ENCODE measurements at regions not wholly inside any gene's neighbourhood (a gene's known extent, or its start where the extent isn't known, plus 50 kb on each side); places are given as distances from the start of the nearest gene placed in this dataset.

DNA sequence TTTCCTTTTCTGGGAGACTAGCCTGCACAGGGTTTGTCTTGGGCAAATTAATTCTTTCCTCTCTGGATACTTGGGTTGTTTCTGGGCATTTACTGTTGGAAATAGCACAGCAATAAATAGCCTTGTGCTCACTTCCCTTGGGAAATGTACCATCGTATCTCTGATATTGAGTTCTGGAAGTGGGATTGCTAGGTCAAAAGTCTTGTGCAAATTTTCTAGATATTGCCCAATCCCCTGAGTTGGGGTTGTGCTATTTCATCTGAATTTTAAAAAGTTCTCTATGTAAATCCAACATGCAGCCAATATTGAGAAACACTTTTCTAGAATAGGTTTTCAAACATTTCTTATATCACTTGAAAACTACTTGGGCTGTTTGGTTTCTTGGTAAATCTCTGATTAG lies 64.0 kb upstream of the ELOVL5 start:
- Histone ChIP-seq H3K9me2 (replicated peaks; ENCODE audit: insufficient read depth, low read length) (no peaks in the 10 kb centered on the region), H3K4me2 (ENCODE audit: low read depth, low read length) (no peak overlapping the region), H3K4me1 (ENCODE audit: low read length) (peaks cover 4% of the 10 kb centered on the region), H3K9me3 (replicated peaks; ENCODE audit: insufficient read depth, low read length) (no peaks in the 10 kb centered on the region), H4K20me1 (ENCODE audit: insufficient read depth, low read length) (no peaks in the 10 kb centered on the region), H3K9ac (ENCODE audit: low read length) (no peak overlapping the region), H3K79me2 (ENCODE audit: low read length) (no peaks in the 10 kb centered on the region), H3K27me3 (replicated peaks; ENCODE audit: insufficient read depth, low read length) (no peaks in the 10 kb centered on the region), H3K4me3 (ENCODE audit: low read length) (no peak overlapping the region), H3K27ac (ENCODE audit: low read length) (no peak overlapping the region), H3K36me3 (replicated peaks; ENCODE audit: insufficient read depth, low read length) (no peaks in the 10 kb centered on the region), H3F3A (ENCODE audit: insufficient read depth, low read length) (no peaks in the 10 kb centered on the region), H2AFZ (ENCODE audit: low read length) (no peak overlapping the region)
- no peak for TF ChIP-seq EZH2phosphoT487 (IDR thresholded peaks at IDR 0.05; ENCODE audit: low read length)
- TF ChIP-seq EZH2 (optimal IDR thresholded peaks at IDR 0.05; ENCODE audit: low read depth, low read length) = no peak
- TF ChIP-seq, protein P1, sequence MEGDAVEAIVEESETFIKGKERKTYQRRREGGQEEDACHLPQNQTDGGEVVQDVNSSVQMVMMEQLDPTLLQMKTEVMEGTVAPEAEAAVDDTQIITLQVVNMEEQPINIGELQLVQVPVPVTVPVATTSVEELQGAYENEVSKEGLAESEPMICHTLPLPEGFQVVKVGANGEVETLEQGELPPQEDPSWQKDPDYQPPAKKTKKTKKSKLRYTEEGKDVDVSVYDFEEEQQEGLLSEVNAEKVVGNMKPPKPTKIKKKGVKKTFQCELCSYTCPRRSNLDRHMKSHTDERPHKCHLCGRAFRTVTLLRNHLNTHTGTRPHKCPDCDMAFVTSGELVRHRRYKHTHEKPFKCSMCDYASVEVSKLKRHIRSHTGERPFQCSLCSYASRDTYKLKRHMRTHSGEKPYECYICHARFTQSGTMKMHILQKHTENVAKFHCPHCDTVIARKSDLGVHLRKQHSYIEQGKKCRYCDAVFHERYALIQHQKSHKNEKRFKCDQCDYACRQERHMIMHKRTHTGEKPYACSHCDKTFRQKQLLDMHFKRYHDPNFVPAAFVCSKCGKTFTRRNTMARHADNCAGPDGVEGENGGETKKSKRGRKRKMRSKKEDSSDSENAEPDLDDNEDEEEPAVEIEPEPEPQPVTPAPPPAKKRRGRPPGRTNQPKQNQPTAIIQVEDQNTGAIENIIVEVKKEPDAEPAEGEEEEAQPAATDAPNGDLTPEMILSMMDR (IDR thresholded peaks at IDR 0.05; ENCODE audit: low read length) = no peak
- DNase-seq = no peak

DNA sequence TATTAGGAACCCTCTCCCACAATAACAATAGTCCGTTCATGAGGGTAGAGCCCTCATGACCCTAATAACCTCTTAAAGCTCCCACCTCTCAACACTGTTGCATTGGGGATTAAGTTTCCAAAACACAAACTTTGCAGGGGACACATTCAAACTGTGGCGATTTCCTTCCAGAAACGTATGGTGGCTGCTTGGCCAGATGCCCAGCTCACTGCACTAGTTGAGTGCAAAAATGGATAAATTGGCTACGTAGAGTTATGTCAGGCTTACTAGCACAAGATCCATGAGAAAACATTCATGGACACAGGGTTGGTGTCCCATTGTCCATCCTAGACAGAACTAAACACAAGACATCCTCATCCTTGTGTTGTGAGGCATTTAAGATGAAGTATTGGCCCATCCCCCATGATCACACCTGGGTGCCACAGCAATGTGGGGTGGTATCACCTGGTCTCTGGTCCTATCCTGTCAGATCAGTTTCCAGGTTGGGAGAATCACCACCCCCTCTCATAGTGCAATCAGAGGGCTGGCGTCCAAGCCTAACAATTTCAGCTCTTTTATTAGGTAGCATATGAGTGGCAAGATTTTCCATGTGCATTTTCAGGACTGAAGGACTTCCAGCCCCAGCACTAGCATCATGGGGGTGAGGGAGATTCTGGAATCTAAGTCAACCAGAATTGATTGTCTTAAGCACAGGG lies 63.4 kb upstream of the ELOVL5 start:
- DNase-seq = no peak
- Histone ChIP-seq H3K4me2 (ENCODE audit: low read depth, low read length) (no peak overlapping the region), H3K36me3 (replicated peaks; ENCODE audit: insufficient read depth, low read length) (no peaks in the 10 kb centered on the region), H3K9me3 (replicated peaks; ENCODE audit: insufficient read depth, low read length) (no peaks in the 10 kb centered on the region), H3K27me3 (replicated peaks; ENCODE audit: insufficient read depth, low read length) (no peaks in the 10 kb centered on the region), H2AFZ (ENCODE audit: low read length) (no peak overlapping the region), H3K4me3 (ENCODE audit: low read length) (no peak overlapping the region), H3K4me1 (ENCODE audit: low read length) (peaks cover 4% of the 10 kb centered on the region), H3K9me2 (replicated peaks; ENCODE audit: insufficient read depth, low read length) (no peaks in the 10 kb centered on the region), H3K9ac (ENCODE audit: low read length) (no peak overlapping the region), H3K79me2 (ENCODE audit: low read length) (no peaks in the 10 kb centered on the region), H3F3A (ENCODE audit: insufficient read depth, low read length) (no peaks in the 10 kb centered on the region), H4K20me1 (ENCODE audit: insufficient read depth, low read length) (no peaks in the 10 kb centered on the region), H3K27ac (ENCODE audit: low read length) (no peak overlapping the region)
- no peak for TF ChIP-seq EZH2phosphoT487 (IDR thresholded peaks at IDR 0.05; ENCODE audit: low read length)
- TF ChIP-seq, protein P1 (IDR thresholded peaks at IDR 0.05; ENCODE audit: low read length) = no peak
- no peak for TF ChIP-seq EZH2 (optimal IDR thresholded peaks at IDR 0.05; ENCODE audit: low read depth, low read length)

DNA sequence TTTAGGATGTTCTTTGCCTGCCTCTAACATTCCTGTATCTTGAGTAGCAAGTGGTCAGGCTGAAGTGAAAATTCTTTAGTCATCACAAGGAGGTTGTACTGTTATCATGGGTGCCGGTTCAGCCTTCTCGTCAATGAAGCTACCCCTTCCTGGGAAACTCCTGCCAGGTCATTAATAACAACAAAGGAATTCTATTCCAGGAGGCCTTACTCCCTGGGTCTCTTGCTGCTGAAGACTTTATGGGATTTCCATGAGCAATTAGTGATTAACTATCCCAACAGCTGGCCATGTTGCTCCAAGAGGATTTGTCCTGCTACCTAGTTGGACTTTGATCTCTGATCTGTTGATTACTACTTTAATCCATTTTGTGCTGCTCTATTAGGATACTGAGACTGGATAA lies 62.7 kb upstream of the ELOVL5 start:
- Histone ChIP-seq H4K20me1 (ENCODE audit: insufficient read depth, low read length) (no peaks in the 10 kb centered on the region), H3K36me3 (replicated peaks; ENCODE audit: insufficient read depth, low read length) (no peaks in the 10 kb centered on the region), H3K27ac (ENCODE audit: low read length) (no peak overlapping the region), H3K4me3 (ENCODE audit: low read length) (no peak overlapping the region), H3K9me2 (replicated peaks; ENCODE audit: insufficient read depth, low read length) (no peaks in the 10 kb centered on the region), H3K4me2 (ENCODE audit: low read depth, low read length) (no peak overlapping the region), H2AFZ (ENCODE audit: low read length) (no peak overlapping the region), H3K79me2 (ENCODE audit: low read length) (no peaks in the 10 kb centered on the region), H3K27me3 (replicated peaks; ENCODE audit: insufficient read depth, low read length) (no peaks in the 10 kb centered on the region), H3K4me1 (ENCODE audit: low read length) (peaks cover 4% of the 10 kb centered on the region), H3F3A (ENCODE audit: insufficient read depth, low read length) (no peaks in the 10 kb centered on the region), H3K9me3 (replicated peaks; ENCODE audit: insufficient read depth, low read length) (no peaks in the 10 kb centered on the region), H3K9ac (ENCODE audit: low read length) (no peak overlapping the region)
- DNase-seq = no peak
- TF ChIP-seq EZH2 (optimal IDR thresholded peaks at IDR 0.05; ENCODE audit: low read depth, low read length) (no peak), EZH2phosphoT487 (IDR thresholded peaks at IDR 0.05; ENCODE audit: low read length) (no peak)
- TF ChIP-seq, protein P1 (IDR thresholded peaks at IDR 0.05; ENCODE audit: low read length) = no peak

Measured in MM.1S (cell line).